ENCODE measurements at regions not wholly inside any gene's neighbourhood (a gene's known extent, or its start where the extent isn't known, plus 50 kb on each side); places are given as distances from the start of the nearest gene placed in this dataset.

DNA sequence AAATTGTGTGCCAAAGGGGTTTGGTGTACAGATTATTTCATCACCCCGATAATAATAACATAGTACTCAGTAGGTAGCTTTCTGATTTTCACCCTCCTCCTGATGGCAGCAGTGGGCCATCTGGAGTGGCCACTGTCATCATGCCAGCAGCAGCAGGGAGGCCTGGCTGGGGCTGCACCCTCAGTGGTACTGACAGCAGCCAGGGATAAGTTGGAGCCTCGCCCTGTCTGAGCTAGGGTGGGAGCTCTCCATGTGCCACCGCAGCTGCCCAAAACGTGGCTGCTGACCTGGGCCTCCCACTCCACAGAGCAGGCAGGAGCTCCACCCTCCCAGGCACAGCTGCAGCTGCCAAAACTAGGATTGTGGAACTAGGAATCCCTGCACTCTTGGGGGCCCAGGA is 700.8 kb upstream of the KCND2 start:
- no peaks in the 10 kb centered on the region for H3K4me1 Mint-ChIP-seq
- TF ChIP-seq, protein P1, sequence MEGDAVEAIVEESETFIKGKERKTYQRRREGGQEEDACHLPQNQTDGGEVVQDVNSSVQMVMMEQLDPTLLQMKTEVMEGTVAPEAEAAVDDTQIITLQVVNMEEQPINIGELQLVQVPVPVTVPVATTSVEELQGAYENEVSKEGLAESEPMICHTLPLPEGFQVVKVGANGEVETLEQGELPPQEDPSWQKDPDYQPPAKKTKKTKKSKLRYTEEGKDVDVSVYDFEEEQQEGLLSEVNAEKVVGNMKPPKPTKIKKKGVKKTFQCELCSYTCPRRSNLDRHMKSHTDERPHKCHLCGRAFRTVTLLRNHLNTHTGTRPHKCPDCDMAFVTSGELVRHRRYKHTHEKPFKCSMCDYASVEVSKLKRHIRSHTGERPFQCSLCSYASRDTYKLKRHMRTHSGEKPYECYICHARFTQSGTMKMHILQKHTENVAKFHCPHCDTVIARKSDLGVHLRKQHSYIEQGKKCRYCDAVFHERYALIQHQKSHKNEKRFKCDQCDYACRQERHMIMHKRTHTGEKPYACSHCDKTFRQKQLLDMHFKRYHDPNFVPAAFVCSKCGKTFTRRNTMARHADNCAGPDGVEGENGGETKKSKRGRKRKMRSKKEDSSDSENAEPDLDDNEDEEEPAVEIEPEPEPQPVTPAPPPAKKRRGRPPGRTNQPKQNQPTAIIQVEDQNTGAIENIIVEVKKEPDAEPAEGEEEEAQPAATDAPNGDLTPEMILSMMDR (conservative IDR thresholded peaks at IDR 0.05), result peak; percentile 56
- Histone ChIP-seq H3K27ac (ENCODE audit: low read depth, low read length) (no peak overlapping the region), H3K4me3 (ENCODE audit: low read length) (no peak overlapping the region), H3K9me3 (ENCODE audit: control insufficient read depth, low read length) (no peaks in the 10 kb centered on the region), H3K36me3 (ENCODE audit: control insufficient read depth, insufficient read depth, low read length) (no peaks in the 10 kb centered on the region), H3K27me3 (ENCODE audit: control insufficient read depth, insufficient read depth, low read length, poor library complexity, severe bottlenecking) (no peaks in the 10 kb centered on the region), H3K9ac (ENCODE audit: extremely low read depth, low read length, poor library complexity, severe bottlenecking) (no peak overlapping the region), H3K4me1 (ENCODE audit: control insufficient read depth, insufficient read depth, low read length) (no peaks in the 10 kb centered on the region)
- H3K9me3 Mint-ChIP-seq, result no peaks in the 10 kb centered on the region
- WGBS, 2 experiments (ENCODE audit: insufficient coverage in 1 of 2, insufficient read length in 1 of 2), result 88% methylated on average over 4 of the region's 4 CpGs; no CpG with 5 or more reads in 1 of the 2 experiments
- H3K27me3 Mint-ChIP-seq (ENCODE audit: insufficient read depth), result no peaks in the 10 kb centered on the region
- no peak overlapping the region for H3K4me3 Mint-ChIP-seq
- no peak overlapping the region for H3K27ac Mint-ChIP-seq
- no peaks in the 10 kb centered on the region for H3K36me3 Mint-ChIP-seq (ENCODE audit: low read depth)
- DNase-seq, result peak; percentile 60

DNA sequence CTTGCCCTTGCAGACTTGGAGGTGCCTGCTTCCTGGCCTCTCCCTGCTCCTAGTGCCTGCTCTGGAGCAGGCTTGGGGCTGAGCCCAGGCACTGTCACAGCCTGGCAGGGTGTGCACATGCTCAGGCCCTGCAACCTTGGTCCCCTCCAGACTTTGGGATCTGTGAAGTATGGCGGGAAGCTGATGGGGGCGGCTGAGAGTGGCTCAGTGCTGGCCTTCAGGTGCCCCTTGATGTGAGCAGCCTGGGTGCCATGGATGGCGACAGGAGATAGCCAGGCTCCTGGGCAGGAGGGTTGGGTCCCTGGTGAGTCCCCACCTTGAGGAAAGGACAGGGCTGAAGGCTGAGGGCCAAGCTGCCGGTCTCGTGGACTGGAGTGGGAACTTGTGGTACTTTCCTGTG is 700.4 kb upstream of the KCND2 start:
- Histone ChIP-seq H3K9me3 (ENCODE audit: control insufficient read depth, low read length) (no peaks in the 10 kb centered on the region), H3K27me3 (ENCODE audit: control insufficient read depth, insufficient read depth, low read length, poor library complexity, severe bottlenecking) (no peaks in the 10 kb centered on the region), H3K4me1 (ENCODE audit: control insufficient read depth, insufficient read depth, low read length) (no peaks in the 10 kb centered on the region), H3K27ac (ENCODE audit: low read depth, low read length) (no peak overlapping the region), H3K9ac (ENCODE audit: extremely low read depth, low read length, poor library complexity, severe bottlenecking) (no peak overlapping the region), H3K36me3 (ENCODE audit: control insufficient read depth, insufficient read depth, low read length) (no peaks in the 10 kb centered on the region), H3K4me3 (ENCODE audit: low read length) (no peak overlapping the region)
- WGBS, 2 experiments (ENCODE audit: insufficient coverage in 1 of 2, insufficient read length in 1 of 2), result 93 to 100% methylated on average over 2 to 5 of the region's 5 CpGs
- Mint-ChIP-seq H3K27ac (no peak overlapping the region), H3K9me3 (no peaks in the 10 kb centered on the region), H3K27me3 (ENCODE audit: insufficient read depth) (no peaks in the 10 kb centered on the region), H3K4me1 (no peaks in the 10 kb centered on the region), H3K36me3 (ENCODE audit: low read depth) (no peaks in the 10 kb centered on the region), H3K4me3 (no peak overlapping the region)
- TF ChIP-seq, protein P1 (conservative IDR thresholded peaks at IDR 0.05), result no peak
- DNase-seq, result no peak

DNA sequence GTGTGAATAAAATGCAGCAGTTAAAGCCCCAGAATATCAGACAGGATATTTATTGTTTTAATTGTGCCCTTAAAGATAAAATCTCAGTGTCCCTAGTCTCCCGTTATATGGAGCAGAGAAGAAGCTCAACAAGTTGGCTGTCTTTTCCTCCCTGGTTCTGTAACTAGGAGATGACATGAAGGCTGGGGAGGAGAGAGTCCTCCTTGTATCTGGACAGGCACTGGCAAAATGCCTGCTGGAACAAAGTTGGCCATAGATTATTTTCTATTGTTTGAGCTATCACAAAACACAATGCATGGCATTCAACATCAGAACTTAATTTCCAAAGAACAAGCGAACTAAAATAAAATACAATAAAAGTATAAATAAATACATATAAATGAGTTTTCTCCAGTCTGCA is 694.9 kb upstream of the KCND2 start:
- Histone ChIP-seq H3K9me3 (ENCODE audit: control insufficient read depth, low read length) (no peaks in the 10 kb centered on the region), H3K4me3 (ENCODE audit: low read length) (no peak overlapping the region), H3K4me1 (ENCODE audit: control insufficient read depth, insufficient read depth, low read length) (no peaks in the 10 kb centered on the region), H3K27me3 (ENCODE audit: control insufficient read depth, insufficient read depth, low read length, poor library complexity, severe bottlenecking) (no peaks in the 10 kb centered on the region), H3K9ac (ENCODE audit: extremely low read depth, low read length, poor library complexity, severe bottlenecking) (no peak overlapping the region), H3K27ac (ENCODE audit: low read depth, low read length) (no peak overlapping the region), H3K36me3 (ENCODE audit: control insufficient read depth, insufficient read depth, low read length) (no peaks in the 10 kb centered on the region)
- Mint-ChIP-seq H3K4me1 (no peaks in the 10 kb centered on the region), H3K4me3 (no peak overlapping the region), H3K27me3 (ENCODE audit: insufficient read depth) (no peaks in the 10 kb centered on the region), H3K9me3 (no peaks in the 10 kb centered on the region), H3K36me3 (ENCODE audit: low read depth) (no peaks in the 10 kb centered on the region), H3K27ac (no peak overlapping the region)
- DNase-seq, result no peak
- WGBS, 2 experiments (ENCODE audit: insufficient coverage in 1 of 2, insufficient read length in 1 of 2), result 95% methylated on average over 1 of the region's 2 CpGs; no CpG with 5 or more reads in 1 of the 2 experiments
- TF ChIP-seq, protein P1 (conservative IDR thresholded peaks at IDR 0.05), result no peak

Measured in endodermal cell (in vitro differentiated cells).